ENCODE measurements at regions not wholly inside any gene's neighbourhood (a gene's known extent, or its start where the extent isn't known, plus 50 kb on each side); places are given as distances from the start of the nearest gene placed in this dataset.

GRCh38 chr21:17903029-17903806 is 84.1 kb upstream of the C21orf91 start:
- Histone ChIP-seq H3K4me3 (ENCODE audit: low read depth in 1 of 2, low read length in 1 of 2) (no peak overlapping the region), H3K4me1 (ENCODE audit: control insufficient read depth in 1 of 2, insufficient read depth in 1 of 2, low read depth in 1 of 2, low read length in 1 of 2) (no peaks in the 10 kb centered on the region), H3K9me3 (no peaks in the 10 kb centered on the region), H3K27me3 (no peaks in the 10 kb centered on the region), H3K36me3 (no peaks in the 10 kb centered on the region), H3K27ac (no peak overlapping the region)
- TF ChIP-seq CTCF (IDR thresholded peaks at IDR 0.05), result no peak

- H3K4me1 ChIP-seq (ENCODE audit: control insufficient read depth in 1 of 2, insufficient read depth in 1 of 2, low read depth in 1 of 2, low read length in 1 of 2), result no peaks in the 10 kb centered on the region
- H3K27me3 ChIP-seq, result no peaks in the 10 kb centered on the region
- H3K9me3 ChIP-seq, result no peaks in the 10 kb centered on the region
- no peak overlapping the region for H3K27ac ChIP-seq
- no peak for TF ChIP-seq CTCF (IDR thresholded peaks at IDR 0.05)
- H3K4me3 ChIP-seq (ENCODE audit: low read depth in 1 of 2, low read length in 1 of 2), result no peak overlapping the region
- no peaks in the 10 kb centered on the region for H3K36me3 ChIP-seq
Observed at GRCh38 chr21:17901458-17902079, 82.4 kb upstream of the C21orf91 start.

GRCh38 chr21:17900990-17901385 is 81.8 kb upstream of the C21orf91 start:
- TF ChIP-seq CTCF (IDR thresholded peaks at IDR 0.05), result no peak
- Histone ChIP-seq H3K9me3 (no peaks in the 10 kb centered on the region), H3K27ac (no peak overlapping the region), H3K36me3 (no peaks in the 10 kb centered on the region), H3K4me1 (ENCODE audit: control insufficient read depth in 1 of 2, insufficient read depth in 1 of 2, low read depth in 1 of 2, low read length in 1 of 2) (no peaks in the 10 kb centered on the region), H3K27me3 (no peaks in the 10 kb centered on the region), H3K4me3 (ENCODE audit: low read depth in 1 of 2, low read length in 1 of 2) (no peak overlapping the region)

- H3K27me3 ChIP-seq, result no peaks in the 10 kb centered on the region
- no peaks in the 10 kb centered on the region for H3K36me3 ChIP-seq
- H3K9me3 ChIP-seq, result no peaks in the 10 kb centered on the region
- no peaks in the 10 kb centered on the region for H3K4me1 ChIP-seq (ENCODE audit: control insufficient read depth in 1 of 2, insufficient read depth in 1 of 2, low read depth in 1 of 2, low read length in 1 of 2)
- no peak for TF ChIP-seq CTCF (IDR thresholded peaks at IDR 0.05)
- H3K27ac ChIP-seq, result no peak overlapping the region
- no peak overlapping the region for H3K4me3 ChIP-seq (ENCODE audit: low read depth in 1 of 2, low read length in 1 of 2)
Observed at GRCh38 chr21:17900281-17900989, 81.3 kb upstream of the C21orf91 start.

- TF ChIP-seq CTCF (IDR thresholded peaks at IDR 0.05), result no peak
- no peak overlapping the region for H3K4me3 ChIP-seq (ENCODE audit: low read depth in 1 of 2, low read length in 1 of 2)
- no peaks in the 10 kb centered on the region for H3K36me3 ChIP-seq
- no peak overlapping the region for H3K27ac ChIP-seq
- no peaks in the 10 kb centered on the region for H3K27me3 ChIP-seq
- H3K9me3 ChIP-seq, result no peaks in the 10 kb centered on the region
- H3K4me1 ChIP-seq (ENCODE audit: control insufficient read depth in 1 of 2, insufficient read depth in 1 of 2, low read depth in 1 of 2, low read length in 1 of 2), result no peaks in the 10 kb centered on the region
Observed at GRCh38 chr21:17889171-17889570, 70.0 kb upstream of the C21orf91 start.
